ENCODE measurements at regions not wholly inside any gene's neighbourhood (a gene's known extent, or its start where the extent isn't known, plus 50 kb on each side); places are given as distances from the start of the nearest gene placed in this dataset.
"Not testable (repeated sequence)": the region's sequence is repeated elsewhere in the genome, so short reads cannot be mapped to it uniquely, and the experiment has no call there.

DNA sequence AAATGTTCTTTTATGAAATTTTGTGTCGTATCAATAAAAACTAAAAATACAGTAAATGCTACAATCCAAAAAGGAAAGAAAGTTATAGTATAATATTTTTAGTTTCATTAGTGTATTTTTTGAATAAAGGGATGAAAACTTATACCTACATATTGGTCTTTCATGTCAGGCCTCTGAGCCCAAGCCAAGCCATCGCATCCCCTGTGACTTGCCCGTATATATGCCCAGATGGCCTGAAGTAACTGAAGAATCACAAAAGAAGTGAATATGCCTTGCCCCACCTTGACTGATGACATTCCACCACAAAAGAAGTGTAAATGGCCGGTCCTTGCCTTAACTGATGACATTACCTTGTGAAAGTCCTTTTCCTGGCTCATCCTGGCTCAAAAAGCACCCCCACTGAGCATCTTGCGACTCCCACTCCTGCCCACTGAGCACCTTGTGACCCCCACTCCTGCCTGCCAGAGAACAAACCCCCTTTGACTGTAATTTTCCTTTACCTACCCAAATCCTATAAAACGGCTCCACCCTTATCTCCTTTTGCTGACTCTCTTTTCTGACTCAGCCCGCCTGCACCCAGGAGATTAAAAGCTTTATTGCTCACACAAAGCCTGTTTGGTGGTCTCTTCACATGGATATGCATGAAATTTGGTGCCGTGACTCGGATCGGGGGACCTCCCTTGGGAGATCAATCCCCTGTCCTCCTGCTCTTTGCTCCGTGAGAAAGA is 108.2 kb upstream of the PELI1 start:
- DNase-seq = not testable (repeated sequence)

DNA sequence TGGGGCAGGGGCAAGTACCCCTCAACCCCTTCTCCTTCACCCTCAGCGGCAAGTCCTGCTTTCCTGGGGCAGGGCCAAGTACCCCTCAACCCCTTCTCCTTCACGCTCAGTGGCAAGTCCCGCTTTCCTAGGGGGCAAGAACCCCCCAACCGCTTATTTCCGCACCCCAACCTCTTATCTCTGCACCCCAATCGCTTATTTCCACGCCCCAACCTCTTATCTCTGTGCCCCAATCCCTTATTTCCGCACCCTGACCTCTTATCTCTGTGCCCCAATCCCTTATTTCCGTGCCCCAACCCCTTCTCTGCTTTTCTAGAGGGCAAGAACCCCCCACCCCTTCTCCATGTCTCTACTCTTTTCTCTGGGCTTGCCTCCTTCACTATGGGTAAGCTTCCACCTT is 109.2 kb upstream of the PELI1 start:
- not testable (repeated sequence) for DNase-seq

- no peak for DNase-seq
Observed at GRCh38 chr2:64258566-64258965, 114.3 kb upstream of the PELI1 start.

- DNase-seq = no peak
Observed at GRCh38 chr2:64259312-64259711, 115.1 kb upstream of the PELI1 start.

- DNase-seq = no peak
Observed at GRCh38 chr2:64260093-64260803, 116.0 kb upstream of the PELI1 start.

DNA sequence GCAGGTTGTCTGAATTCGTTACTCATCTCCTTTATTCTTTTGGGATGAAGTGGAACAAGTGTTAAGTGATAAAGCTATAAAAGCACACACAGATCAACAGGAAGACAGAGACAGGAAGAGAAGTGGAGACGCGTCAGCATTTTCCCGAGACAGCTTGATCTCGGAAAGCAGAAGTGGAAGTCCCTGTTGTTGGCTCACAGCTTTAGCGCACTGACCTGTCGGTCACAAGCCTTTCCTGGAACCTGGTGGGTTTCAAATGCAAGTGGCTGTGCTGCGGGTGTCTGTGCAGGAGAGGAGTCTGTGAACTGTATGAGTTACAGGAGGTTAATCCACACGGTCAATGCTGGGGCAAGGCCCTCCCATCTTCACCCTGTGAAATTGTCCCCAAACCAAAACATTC is 116.6 kb upstream of the PELI1 start:
- peak in 1 of 2 experiments; percentile 5 for DNase-seq

DNA sequence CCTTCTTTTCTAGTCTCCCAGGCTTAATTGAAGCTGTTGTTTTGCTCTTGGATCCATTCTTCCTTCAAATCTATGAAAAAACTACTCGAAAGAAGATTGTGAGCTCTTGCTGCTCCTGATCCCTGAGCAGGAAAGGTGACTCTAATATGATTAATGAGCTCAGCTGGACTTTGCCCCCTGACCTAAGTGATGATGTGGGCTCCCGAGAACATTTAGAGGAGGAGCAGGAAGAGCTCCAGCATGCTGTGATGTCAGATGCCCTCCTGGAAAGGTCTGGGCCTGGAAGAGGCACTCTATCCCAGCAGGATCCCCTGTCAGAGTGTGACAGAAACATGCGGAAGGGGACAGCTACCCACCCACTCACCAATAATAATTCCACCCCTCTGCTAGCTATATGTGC is 117.9 kb upstream of the PELI1 start:
- DNase-seq = no peak

- DNase-seq = no peak
Observed at GRCh38 chr2:64262816-64263215, 118.6 kb upstream of the PELI1 start.

DNA sequence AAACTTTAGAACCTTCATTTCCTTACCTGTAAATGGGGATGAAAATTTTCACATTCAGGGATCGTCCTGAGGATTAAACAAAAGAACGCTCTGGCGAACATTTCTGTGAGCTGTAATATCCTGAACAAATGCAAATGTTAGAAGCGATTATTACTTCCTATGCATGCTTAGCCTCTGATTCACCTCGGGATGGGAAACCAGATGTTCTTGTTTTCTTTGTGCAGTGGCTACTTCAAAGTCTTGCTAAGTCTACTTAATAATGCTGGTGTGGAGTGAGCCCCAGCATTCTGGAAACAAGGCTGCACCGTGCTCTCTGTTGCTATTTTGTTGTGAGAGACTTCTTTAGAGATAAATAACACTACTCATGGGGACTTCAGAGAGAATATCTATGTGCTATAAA is 119.1 kb upstream of the PELI1 start:
- DNase-seq = no peak

- DNase-seq = no peak
Observed at GRCh38 chr2:64267699-64268098, 123.5 kb upstream of the PELI1 start.

DNA sequence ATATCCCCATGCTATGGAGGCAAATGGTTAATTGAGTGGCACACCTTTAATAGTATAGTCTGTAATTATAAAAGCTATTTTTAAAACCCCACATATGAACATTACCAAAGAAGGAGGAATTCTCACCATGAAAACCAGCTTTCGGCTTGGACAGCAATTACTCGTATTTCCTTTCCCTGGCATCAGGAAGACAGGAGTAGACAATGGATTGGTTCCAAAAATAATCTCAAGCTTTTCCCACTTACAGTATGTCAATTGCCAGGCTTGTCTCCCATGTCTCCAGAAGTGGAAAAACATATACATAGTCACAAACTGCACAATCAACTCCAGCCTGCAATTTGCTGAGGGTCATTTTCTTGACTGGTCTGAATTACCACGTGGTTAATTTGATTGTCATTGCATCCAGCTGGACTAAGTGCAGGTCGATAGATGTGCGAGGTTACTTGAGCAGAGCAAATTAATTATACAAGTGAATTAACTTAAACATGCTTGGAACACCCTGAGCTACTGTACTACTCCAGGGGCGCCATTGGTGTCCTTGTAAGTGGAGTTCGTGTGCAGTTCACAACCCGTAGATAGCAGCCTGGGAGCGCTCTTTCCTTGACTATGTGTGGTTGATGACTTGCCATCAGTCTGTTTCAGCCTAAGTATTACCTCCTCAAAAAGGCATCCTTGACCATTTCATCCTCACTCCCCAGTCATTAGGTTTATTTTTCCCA is 124.3 kb upstream of the PELI1 start:
- DNase-seq = no peak

- no peak for DNase-seq
Observed at GRCh38 chr2:64273524-64274398, 129.5 kb upstream of the PELI1 start.

GRCh38 chr2:64274399-64275173 is 130.4 kb upstream of the PELI1 start:
- no peak for DNase-seq

GRCh38 chr2:64275174-64275466 is 130.9 kb upstream of the PELI1 start:
- DNase-seq = no peak

GRCh38 chr2:64276417-64277095 is 132.3 kb upstream of the PELI1 start:
- no peak for DNase-seq

DNA sequence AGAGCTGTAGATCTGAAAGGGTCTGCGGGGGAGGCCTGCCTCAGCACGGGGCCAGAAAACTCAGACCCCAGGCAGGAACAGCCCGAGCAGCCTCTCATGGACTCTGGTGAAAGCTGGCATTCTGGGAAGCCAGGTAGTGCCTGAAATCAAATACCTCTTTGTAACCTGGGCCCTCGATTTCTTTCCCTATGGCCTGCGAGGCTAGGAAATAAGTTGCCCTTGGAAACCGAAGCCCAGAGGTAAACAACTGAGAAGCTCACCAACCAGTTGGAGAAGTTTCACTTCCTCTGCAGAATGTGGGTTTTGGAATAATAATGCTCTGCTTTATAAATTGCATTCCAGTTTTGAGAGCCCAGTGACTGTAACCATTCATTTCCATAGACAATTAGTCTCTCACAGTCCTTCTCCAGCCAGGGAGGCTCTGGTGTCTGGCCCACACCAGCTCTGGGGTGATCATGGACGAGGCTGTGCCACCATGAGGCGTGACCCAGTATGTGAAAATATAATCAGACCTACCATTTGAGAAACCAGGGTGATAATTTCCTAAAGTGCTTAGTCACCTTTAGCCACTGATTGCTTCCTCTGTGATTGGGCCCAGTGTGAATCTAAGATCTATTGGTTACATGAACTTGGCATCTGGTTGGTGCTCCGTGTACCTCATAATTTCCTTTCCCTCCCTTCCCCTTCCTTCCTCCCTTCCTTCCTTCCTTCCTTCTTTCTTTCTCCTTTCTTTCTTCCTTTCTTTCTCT is 133.1 kb upstream of the PELI1 start:
- no peak for DNase-seq

GRCh38 chr2:64280812-64281211 is 136.6 kb upstream of the PELI1 start:
- not testable (repeated sequence) for DNase-seq

DNA sequence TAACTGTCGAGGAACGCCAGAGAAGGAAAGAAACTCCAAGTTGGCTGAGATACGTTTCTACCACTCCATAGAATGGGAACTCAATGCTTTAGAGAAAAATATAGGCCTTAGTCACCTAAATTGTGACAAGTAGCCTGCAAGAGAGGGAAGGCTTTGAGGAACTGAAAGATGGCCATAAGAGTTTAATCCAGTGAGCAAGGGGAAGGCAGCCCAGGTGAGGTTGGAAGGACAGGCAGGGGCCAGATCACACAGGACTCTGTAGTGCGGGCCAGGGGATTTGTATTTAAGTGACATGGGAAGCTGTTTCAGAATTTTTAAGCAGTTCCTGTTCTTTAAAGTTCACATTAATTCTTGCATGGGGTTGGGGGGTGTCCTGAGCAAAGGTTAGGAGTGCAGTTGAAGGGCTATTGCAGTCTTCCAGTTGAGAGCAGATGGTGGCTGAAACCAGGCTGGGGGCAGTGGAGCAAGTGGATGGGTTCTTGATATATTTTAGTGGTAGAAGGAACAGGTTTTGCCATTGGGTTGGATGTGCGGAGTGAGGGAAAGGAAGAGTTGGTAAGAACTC is 138.9 kb upstream of the PELI1 start:
- DNase-seq = no peak

DNA sequence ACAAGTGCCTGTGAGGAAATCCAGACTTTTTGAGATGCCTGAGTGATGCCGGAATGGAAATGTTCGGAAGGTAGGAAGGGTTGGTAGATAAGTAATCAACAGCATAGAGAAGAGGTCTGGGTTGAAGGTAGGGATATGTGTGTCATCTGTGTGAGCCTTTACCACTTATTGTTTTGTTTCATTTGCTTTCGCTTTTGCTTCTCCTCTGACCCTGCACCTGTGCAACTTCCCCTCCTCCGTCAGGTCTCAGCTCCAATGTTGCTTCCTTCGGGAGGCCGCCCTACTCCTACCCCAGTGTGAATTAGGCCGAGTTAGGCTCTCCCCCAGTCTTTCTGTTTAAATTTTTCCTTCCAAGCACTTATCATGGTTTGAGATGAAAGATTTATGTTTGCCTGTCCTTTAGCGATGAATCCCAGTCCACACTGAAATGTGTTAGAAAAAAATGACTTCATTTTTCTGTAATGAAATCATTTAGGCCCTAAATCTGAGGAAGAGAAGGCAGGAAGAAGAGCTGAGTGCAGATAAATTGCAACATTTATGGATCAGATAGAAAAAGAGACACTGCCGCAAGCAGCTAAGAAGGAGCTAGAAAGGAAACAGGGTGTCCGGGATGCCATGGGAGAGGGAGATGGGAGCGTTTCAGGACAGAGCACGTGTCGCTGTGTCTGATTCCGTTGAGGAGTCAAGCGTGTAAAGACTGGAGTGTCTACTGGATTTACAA is 139.6 kb upstream of the PELI1 start:
- DNase-seq = peak in 1 of 2 experiments; percentile 15

DNA sequence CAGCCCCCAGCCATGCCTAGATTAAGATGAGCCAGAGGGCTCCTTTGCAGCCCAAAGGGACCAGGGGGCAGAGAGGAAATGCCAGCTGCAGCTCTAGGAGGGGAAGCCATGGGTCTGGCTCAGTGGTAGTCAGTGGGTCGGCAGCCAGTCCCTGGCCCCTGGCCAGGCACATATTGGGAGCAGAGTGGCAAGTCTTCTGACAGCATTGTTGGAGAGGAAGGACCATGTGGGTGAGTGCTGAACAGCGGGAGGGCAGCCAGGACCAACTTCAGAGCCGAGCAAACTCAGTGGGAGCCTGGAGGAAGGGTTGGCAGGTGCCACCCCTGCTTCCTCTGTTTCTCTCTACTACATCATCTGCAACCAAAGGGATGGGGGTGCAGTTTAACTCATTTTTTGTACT is 140.5 kb upstream of the PELI1 start:
- no peak for DNase-seq

All from stimulated activated CD4-positive, alpha-beta T cell treated with anti-CD3 and anti-CD28 coated beads, Interleukin-4, amount 100 ng/mL, for 4 hours (primary cell).